ENCODE measurements at regions not wholly inside any gene's neighbourhood (a gene's known extent, or its start where the extent isn't known, plus 50 kb on each side); places are given as distances from the start of the nearest gene placed in this dataset.

DNA sequence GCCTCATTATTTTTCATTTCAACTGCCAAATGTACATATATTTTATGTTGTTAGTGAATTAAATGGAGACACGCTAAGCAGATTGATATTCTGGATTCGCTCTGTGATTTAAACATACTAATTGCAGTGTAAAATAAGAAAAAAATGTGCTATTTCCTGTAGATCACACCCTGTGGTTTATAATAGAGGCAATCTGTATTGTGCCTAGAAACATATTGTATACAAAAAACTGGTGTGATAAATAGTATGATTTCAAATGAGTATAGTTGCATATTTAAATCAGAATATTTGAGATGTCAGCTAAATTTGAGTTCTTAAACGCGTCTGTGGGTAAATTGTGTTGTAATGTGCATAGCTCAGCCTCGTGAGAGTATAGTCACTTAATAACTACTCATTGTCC lies 643.9 kb downstream of the TBC1D4 start:
- TF ChIP-seq POLR2A (IDR thresholded peaks at IDR 0.05; ENCODE audit: low read length) (no peak), GATA1 (IDR thresholded peaks at IDR 0.05; ENCODE audit: low read depth, low read length) (no peak)

All from erythroblast (primary cell).